ENCODE measurements at regions not wholly inside any gene's neighbourhood (a gene's known extent, or its start where the extent isn't known, plus 50 kb on each side); places are given as distances from the start of the nearest gene placed in this dataset.

- Histone ChIP-seq H2AK5ac (ENCODE audit: low read depth, low read length) (no peak overlapping the region), H3K56ac (ENCODE audit: extremely low read depth, insufficient read depth, low read length) (no peak overlapping the region), H3K27ac (ENCODE audit: insufficient read depth, low read length) (no peak overlapping the region), H3K79me1 (ENCODE audit: low read depth in 1 of 2, low read length in 2 of 2) (no peaks in the 10 kb centered on the region), H2AFZ (replicated peaks; ENCODE audit: low read length, poor library complexity) (no peak overlapping the region), H3K4ac (ENCODE audit: low read depth, low read length) (no peak overlapping the region), H4K8ac (ENCODE audit: low read depth in 2 of 2, low read length in 2 of 2) (no peak overlapping the region), H2AK9ac (replicated peaks; ENCODE audit: low read depth, low read length, poor library complexity) (no peak overlapping the region), H3K9me1 (ENCODE audit: insufficient read depth, low read length) (no peaks in the 10 kb centered on the region), H3K18ac (ENCODE audit: low read depth, low read length) (no peak overlapping the region), H3K36me3 (ENCODE audit: control insufficient read depth, insufficient read depth, low read length) (no peaks in the 10 kb centered on the region), H3K14ac (replicated peaks; ENCODE audit: low read depth, low read length) (no peak overlapping the region), H2BK20ac (ENCODE audit: low read depth, low read length) (no peak overlapping the region), H4K5ac (ENCODE audit: low read depth, low read length) (no peak overlapping the region), H3K27me3 (ENCODE audit: control insufficient read depth, insufficient read depth, low read length) (no peaks in the 10 kb centered on the region), H4K91ac (ENCODE audit: insufficient read depth, low read depth, low read length) (no peak overlapping the region), H3K9ac (ENCODE audit: low read depth, low read length) (no peak overlapping the region), H3K4me1 (ENCODE audit: control insufficient read depth, insufficient read depth, low read length) (no peaks in the 10 kb centered on the region), H3K4me2 (ENCODE audit: low read depth, low read length) (no peak overlapping the region), H3K23ac (ENCODE audit: low read depth, low read length) (no peak overlapping the region), H3K9me3 (ENCODE audit: control insufficient read depth, insufficient read depth, low read length) (peaks cover 16% of the 10 kb centered on the region; the same call in 1 of the 2 replicates), H3K4me3 (ENCODE audit: insufficient read depth, low read depth, low read length) (no peak overlapping the region), H2BK120ac (ENCODE audit: low read depth, low read length) (no peak overlapping the region), H4K20me1 (ENCODE audit: insufficient read depth, low read length) (no peaks in the 10 kb centered on the region), H2BK5ac (ENCODE audit: low read depth, low read length, poor library complexity, severe bottlenecking) (no peak overlapping the region), H2BK15ac (ENCODE audit: low read depth, low read length) (no peak overlapping the region)
- intact Hi-C loops (cut with micrococcal nuclease) (no loop called here), dilution Hi-C loops (cut with HindIII; ENCODE audit: low sequenced_read_pairs, unreplicated experiment) (no loop called here), in situ Hi-C loops (cut with MboI; ENCODE audit: low sequenced_read_pairs) (no loop called here)
- no peak for ATAC-seq (ENCODE audit: low read depth)
- no peak for TF ChIP-seq RCOR1 (IDR thresholded peaks at IDR 0.05; ENCODE audit: insufficient replicate concordance, low read length)
- TF ChIP-seq POLR2A (IDR thresholded peaks at IDR 0.05; ENCODE audit: low read depth, low read length), result no peak
- TF ChIP-seq USF2 (IDR thresholded peaks at IDR 0.05; ENCODE audit: low read depth, low read length), result no peak
- no peak for TF ChIP-seq CHD1 (IDR thresholded peaks at IDR 0.05; ENCODE audit: low read depth, low read length)
- no peak for TF ChIP-seq MAFK (IDR thresholded peaks at IDR 0.05; ENCODE audit: low read depth, low read length)
- CTCF ChIA-PET, result no interaction called here
- no peak for DNase-seq
- POLR2A ChIA-PET (ENCODE audit: unreplicated experiment), result no interaction called here
- WGBS, 2 experiments (ENCODE audit: extremely low coverage in 2 of 2, insufficient read length in 1 of 2), result no CpG with 5 or more reads among the region's 1 CpG
- BruUV-seq (replicated peaks), result no TSS peak
Observed at GRCh38 chr10:81031774-81032173, 494.1 kb downstream of the SH2D4B start.

Data from IMR-90 (cell line).